Esophagus squamous epithelium (tissue), 5 donors: ENCODE measurements at regions not wholly inside any gene's neighbourhood (a gene's known extent, or its start where the extent isn't known, plus 50 kb on each side); places are given as distances from the start of the nearest gene placed in this dataset.

ENCODE experiments used
- DNase-seq: peaks from one replicate; lab custom pipeline; 2025; lab: John Stamatoyannopoulos, UW
- H3K27ac ChIP-seq, 4 donors: fragments of 200-600 bp; sonication (generic); one replicate each; pipeline ENCODE4 v1.5.1; 2016 to 2019; ENCODE audit warnings: mild to moderate bottlenecking in 1 of 4
- H3K27me3 ChIP-seq, 4 donors: fragments of 200-600 bp; sonication (generic); 1 replicate in 3 of 4; 2 replicates in 1 of 4; pipeline versions ENCODE4 v1.5.1 to v1.6.0; 2017 to 2021; ENCODE audit warnings: antibody characterized with exemption in 1 of 4
- H3K36me3 ChIP-seq, 3 donors: fragments of 200-600 bp; sonication (generic); one replicate each; pipeline ENCODE4 v1.5.1; 2016 to 2019
- H3K4me1 ChIP-seq, 3 donors: fragments of 200-600 bp; sonication (generic); one replicate each; pipeline ENCODE4 v1.5.1; 2017 to 2019
- H3K4me3 ChIP-seq, 4 donors: fragments of 200-600 bp; sonication (generic); 1 replicate in 3 of 4; 2 replicates in 1 of 4; pipeline ENCODE4 v1.5.1; 2016 to 2019; ENCODE audit warnings: mild to moderate bottlenecking in 2 of 4, moderate library complexity in 1 of 4
- H3K9me3 ChIP-seq, 3 donors: fragments of 200-600 bp; sonication (generic); one replicate each; pipeline ENCODE4 v1.5.1; 2016 to 2019
- CTCF ChIP-seq, 6 experiments: fragments of 450-650 bp in 4 of 6; fragments of 200-600 bp in 2 of 6; sonication (generic) in 2 of 6; IDR thresholded peaks; one replicate each; pipeline ENCODE4 v1.5.1; 2016 to 2019; ENCODE audit warnings: antibody characterized with exemption in 6 of 6, mild to moderate bottlenecking in 4 of 6, moderate library complexity in 4 of 6
- POLR2A ChIP-seq, 4 donors: fragments of 450-650 bp; IDR thresholded peaks; one replicate each; pipeline ENCODE4 v1.6.1; 2017; ENCODE audit warnings: antibody characterized with exemption in 4 of 4, mild to moderate bottlenecking in 4 of 4, moderate library complexity in 3 of 4
- WGBS, 2 donors: methylation state at CpG; one replicate each; pipeline ENCODE4 v1.1.5; 2018; 5-methylcytosine and 5-hydroxymethylcytosine counted together
- intact Hi-C: fragments of 100-400 bp; cut with DNase I; formaldehyde crosslinking; loops from one replicate; pipeline ENCODE4 v1.15.0; 2022
- donor health status: DM: yes; HTN: yes; CAD: no.

DNA sequence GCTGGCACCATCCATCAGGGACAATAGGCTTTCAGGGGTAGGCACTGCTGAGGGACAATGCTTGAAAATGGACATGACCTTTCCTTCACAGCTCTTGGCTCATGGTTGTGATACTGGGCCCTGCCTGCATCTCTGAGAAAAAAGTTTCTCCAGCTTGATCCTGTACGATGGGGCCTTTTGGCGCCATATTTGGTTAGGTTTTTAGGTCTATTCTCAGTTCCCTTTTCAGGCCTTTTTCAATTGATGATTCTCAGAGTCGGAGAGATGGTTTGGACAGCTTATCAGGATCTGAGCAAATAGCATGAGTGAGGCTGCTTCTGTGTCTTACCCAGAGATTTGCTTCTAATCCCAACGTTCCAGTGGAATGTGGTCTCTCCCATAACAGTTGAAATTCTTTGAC, 141.6 kb downstream of the ZNF518B start:
- H3K9me3 ChIP-seq, result no peaks in the 10 kb centered on the region

GRCh38 chr4:10312568-10312967, 144.7 kb downstream of the ZNF518B start:
- H3K4me1 ChIP-seq, result peaks cover 0 to 3% (median 0%) of the 10 kb centered on the region in 3 donors
- peaks cover 0 to 56% (median 0%) of the 10 kb centered on the region in 4 donors for H3K27me3 ChIP-seq
- 67 to 68% methylated on average over 3 of the region's 3 CpGs for WGBS, 2 donors
- DNase-seq, result no peak
- intact Hi-C loops, result no loop called here
- no peak overlapping the region for H3K27ac ChIP-seq
- H3K4me3 ChIP-seq, result no peak overlapping the region
- no peaks in the 10 kb centered on the region for H3K9me3 ChIP-seq
- TF ChIP-seq POLR2A (IDR thresholded peaks at IDR 0.05), result no peak
- TF ChIP-seq CTCF (IDR thresholded peaks at IDR 0.05), result no peak
- no peaks in the 10 kb centered on the region for H3K36me3 ChIP-seq

More for the DNA sequence above, 141.6 kb downstream of the ZNF518B start:
- Histone ChIP-seq H3K4me3 (no peak overlapping the region), H3K27ac (no peak overlapping the region), H3K36me3 (no peaks in the 10 kb centered on the region), H3K4me1 (peaks cover 0 to 3% (median 0%) of the 10 kb centered on the region in 3 donors), H3K27me3 (peaks cover 0 to 36% (median 0%) of the 10 kb centered on the region in 4 donors)
- no peak for TF ChIP-seq POLR2A (IDR thresholded peaks at IDR 0.05)
- no peak for TF ChIP-seq CTCF (IDR thresholded peaks at IDR 0.05)
- intact Hi-C loops, result no loop called here
- no peak for DNase-seq
- WGBS, 2 donors, result 61 to 82% methylated on average over 4 of the region's 4 CpGs

DNA sequence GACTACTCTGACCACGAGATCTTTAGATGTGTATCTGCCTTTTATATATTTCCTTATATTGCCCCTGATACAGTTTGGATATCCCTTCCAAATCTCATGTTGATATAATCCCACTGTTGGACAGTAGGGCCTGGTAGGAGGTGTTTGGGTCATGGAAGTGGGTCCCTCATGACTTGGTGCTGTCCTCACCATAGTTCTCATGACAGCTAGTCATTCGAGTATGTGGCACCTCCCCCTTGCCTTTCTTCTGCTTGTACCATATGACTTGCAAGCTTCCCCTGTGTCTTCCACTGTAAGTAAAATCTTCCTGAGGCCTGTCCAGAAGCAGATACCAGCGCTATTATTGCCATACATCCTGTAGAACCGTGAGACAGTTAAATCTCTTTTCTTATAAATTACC, 145.3 kb downstream of the ZNF518B start:
- intact Hi-C loops, result no loop called here

GRCh38 chr4:10305816-10306215, 151.4 kb downstream of the ZNF518B start:
- H3K27ac ChIP-seq, result no peak overlapping the region
- peaks cover 0 to 55% (median 0%) of the 10 kb centered on the region in 4 donors for H3K27me3 ChIP-seq
- no peak for DNase-seq
- TF ChIP-seq POLR2A (IDR thresholded peaks at IDR 0.05) (no peak), CTCF (IDR thresholded peaks at IDR 0.05) (no peak)
- no peaks in the 10 kb centered on the region for H3K36me3 ChIP-seq
- H3K4me1 ChIP-seq, result no peaks in the 10 kb centered on the region
- no peak overlapping the region for H3K4me3 ChIP-seq
- intact Hi-C loops, result no loop called here
- no peaks in the 10 kb centered on the region for H3K9me3 ChIP-seq

More for the DNA sequence above, 145.3 kb downstream of the ZNF518B start:
- Histone ChIP-seq H3K4me3 (no peak overlapping the region), H3K27ac (no peak overlapping the region), H3K36me3 (no peaks in the 10 kb centered on the region), H3K9me3 (no peaks in the 10 kb centered on the region), H3K27me3 (peaks cover 0 to 56% (median 0%) of the 10 kb centered on the region in 4 donors), H3K4me1 (peaks cover 0 to 3% (median 0%) of the 10 kb centered on the region in 3 donors)
- no peak for TF ChIP-seq CTCF (IDR thresholded peaks at IDR 0.05)
- no peak for TF ChIP-seq POLR2A (IDR thresholded peaks at IDR 0.05)
- 72 to 80% methylated on average over 4 of the region's 4 CpGs for WGBS, 2 donors
- DNase-seq, result no peak

- H3K4me3 ChIP-seq, result no peak overlapping the region
- H3K9me3 ChIP-seq, result no peaks in the 10 kb centered on the region
- no peak overlapping the region for H3K27ac ChIP-seq
- 80 to 94% methylated on average over 3 to 4 of the region's 4 CpGs for WGBS, 2 donors
- H3K36me3 ChIP-seq, result no peaks in the 10 kb centered on the region
- TF ChIP-seq POLR2A (IDR thresholded peaks at IDR 0.05), result no peak
- no peak for TF ChIP-seq CTCF (IDR thresholded peaks at IDR 0.05)
- intact Hi-C loops, result no loop called here
- no peaks in the 10 kb centered on the region for H3K4me1 ChIP-seq
- no peak for DNase-seq
- H3K27me3 ChIP-seq, result peaks cover 0 to 38% (median 0%) of the 10 kb centered on the region in 4 donors
Observed at GRCh38 chr4:10303291-10303690, 153.9 kb downstream of the ZNF518B start.
